ENCODE measurements at regions not wholly inside any gene's neighbourhood (a gene's known extent, or its start where the extent isn't known, plus 50 kb on each side); places are given as distances from the start of the nearest gene placed in this dataset.
"Not testable (repeated sequence)": the region's sequence is repeated elsewhere in the genome, so short reads cannot be mapped to it uniquely, and the experiment has no call there.

- FAIRE-seq = no peak
Observed at GRCh38 chr6:121647905-121648304, 212.5 kb downstream of the GJA1 start.

- no peak for FAIRE-seq
Observed at GRCh38 chr6:121649951-121650350, 214.5 kb downstream of the GJA1 start.

GRCh38 chr6:121651420-121651819 lies 216.0 kb downstream of the GJA1 start:
- FAIRE-seq = no peak

- no peak for FAIRE-seq
Observed at GRCh38 chr6:121652223-121652622, 216.8 kb downstream of the GJA1 start.

DNA sequence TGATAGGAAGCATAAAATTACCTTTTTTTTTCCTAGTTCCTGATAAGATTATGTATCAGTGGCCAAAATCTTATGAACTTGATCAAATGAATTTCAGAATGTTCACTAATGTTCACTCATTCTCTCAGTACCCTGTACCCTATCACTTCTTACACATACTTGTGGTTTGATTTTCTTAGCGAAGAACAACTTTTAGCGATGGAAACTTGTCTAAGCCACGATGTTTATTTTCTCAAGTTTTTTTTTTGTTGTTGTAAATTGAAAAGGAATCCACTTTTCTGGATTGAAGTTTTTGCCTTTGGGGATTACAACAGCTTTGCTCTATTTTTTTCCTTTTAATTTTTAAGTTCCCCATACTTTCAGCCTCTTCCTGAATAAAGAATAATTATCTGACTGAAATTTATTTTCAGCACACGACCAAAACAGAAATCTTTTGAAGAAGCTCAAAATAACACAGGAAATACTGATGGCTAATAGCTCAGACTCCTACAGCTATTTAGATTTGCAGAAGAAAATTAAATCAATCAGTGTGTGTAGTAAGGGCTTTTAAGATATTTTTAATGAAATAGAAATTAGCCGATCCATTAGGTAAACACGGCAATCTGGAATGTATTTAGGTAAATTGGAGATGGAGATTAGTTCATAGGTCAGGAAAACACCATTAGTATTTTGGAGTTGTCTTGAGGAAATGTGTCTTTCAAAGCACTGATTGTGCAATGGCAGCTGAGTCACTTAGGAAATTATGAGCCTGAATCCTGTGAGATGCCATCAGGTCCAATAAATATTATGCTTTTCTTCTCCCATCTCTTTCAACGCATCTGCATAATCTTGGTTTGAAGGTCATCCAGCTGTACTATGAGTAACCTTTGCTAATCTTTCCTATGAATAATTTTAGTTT lies 217.5 kb downstream of the GJA1 start:
- FAIRE-seq = no peak

- no peak for FAIRE-seq
Observed at GRCh38 chr6:121653624-121654008, 218.2 kb downstream of the GJA1 start.

GRCh38 chr6:121657972-121658371 lies 222.5 kb downstream of the GJA1 start:
- FAIRE-seq = no peak

DNA sequence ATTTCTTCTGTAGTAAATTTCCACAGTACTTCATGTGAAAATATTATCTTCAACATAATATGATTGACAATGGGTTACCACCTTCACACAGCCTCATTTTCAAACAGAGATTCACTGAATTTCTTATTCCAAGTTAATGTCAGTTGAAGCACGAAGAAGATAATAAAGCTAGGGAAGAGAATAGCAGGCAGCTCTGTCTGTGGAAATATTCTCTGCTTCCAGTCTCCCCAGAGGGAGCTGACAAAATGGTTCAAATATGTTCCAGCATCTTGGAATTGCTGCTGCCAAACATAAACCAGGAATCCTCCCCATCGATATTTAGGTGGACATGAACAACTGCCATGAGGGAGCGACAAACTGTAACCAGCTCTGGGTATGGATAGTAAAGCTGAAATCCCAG lies 224.8 kb downstream of the GJA1 start:
- FAIRE-seq = no peak

DNA sequence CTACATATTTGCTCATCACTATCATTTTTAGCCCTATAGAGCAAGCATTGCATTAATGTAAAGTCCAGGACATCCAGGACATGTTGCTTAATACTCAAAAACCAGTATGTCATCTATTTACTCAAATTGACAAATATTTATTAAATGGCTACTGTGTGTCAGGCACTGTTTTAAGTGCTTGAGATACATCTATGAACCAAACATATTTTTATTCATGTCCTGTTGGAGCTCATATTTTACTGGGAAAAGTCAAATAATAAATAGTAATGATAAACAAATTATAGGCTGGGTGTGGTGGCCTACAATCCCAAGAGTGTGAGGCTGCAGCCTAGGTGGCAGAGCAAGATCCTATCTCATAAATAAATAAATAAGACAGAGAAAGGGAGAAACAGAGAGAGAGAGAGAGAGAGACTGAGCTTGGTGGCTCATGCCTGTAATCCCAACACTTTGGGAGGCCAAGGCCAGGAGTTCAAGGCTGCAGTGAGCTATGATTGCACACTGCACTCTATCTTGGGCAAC lies 227.9 kb downstream of the GJA1 start:
- no peak for FAIRE-seq

- no peak for FAIRE-seq
Observed at GRCh38 chr6:121664158-121664557, 228.7 kb downstream of the GJA1 start.

DNA sequence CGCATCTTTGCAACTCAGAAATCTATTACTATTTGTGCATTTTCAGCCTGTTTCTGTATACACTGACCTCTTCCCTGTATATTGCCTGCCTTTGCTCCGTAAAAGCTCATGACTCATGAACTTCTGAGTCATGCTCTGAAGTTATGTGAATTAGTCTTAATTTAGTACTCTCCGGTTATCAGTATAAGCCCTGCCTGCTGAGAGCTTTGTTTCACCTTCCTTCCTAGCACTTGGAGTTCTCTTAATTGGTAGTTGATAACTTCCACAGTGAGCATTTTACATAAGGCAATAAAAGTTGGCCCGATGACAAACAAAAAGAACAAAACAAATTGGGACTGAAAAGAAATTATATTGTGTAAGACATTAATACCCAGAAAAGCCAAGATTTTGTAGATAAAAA lies 231.4 kb downstream of the GJA1 start:
- no peak for FAIRE-seq

DNA sequence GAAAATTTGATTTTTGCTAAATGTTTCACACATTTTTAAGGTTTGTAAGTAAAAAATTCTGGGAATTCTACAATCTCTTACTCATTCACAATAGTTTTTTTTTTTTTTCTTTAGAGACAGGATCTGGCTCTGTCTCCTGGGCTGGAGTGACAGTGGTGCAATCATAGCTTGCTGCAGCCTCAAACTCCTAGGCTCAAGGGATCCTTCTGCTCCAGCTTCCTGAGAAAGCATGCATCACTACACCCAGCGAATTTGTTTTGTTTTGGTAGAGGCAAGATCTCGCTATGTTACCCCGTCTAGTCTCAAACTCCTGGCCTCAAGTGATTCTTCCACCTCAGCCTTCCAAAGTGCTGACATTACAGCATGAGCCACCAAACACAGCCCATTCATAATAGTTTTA lies 232.8 kb downstream of the GJA1 start:
- FAIRE-seq = no peak

- no peak for FAIRE-seq
Observed at GRCh38 chr6:121670511-121670910, 235.1 kb downstream of the GJA1 start.

GRCh38 chr6:121677571-121677970 lies 242.1 kb downstream of the GJA1 start:
- no peak for FAIRE-seq

GRCh38 chr6:121678245-121678644 lies 242.8 kb downstream of the GJA1 start:
- no peak for FAIRE-seq

GRCh38 chr6:121680058-121680457 lies 244.6 kb downstream of the GJA1 start:
- no peak for FAIRE-seq

DNA sequence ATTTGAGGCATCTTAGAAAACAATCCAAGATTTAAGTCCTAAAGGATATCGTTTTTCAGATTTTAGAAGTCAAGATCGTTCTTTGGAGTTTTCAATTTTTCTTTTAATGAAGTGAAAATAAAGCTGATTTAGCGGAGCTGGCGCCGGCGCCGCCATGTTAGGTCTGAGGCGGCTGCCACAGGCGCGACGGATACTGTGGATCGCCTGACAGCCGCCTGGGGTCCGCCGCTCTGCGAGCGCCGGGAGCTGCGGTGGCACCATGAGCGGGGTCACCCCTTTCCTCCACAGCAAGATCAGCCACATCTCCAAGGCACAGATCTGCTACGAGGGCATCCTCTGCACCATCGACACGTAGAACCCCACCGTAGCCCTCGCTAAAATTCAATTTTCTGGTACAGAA lies 247.2 kb downstream of the GJA1 start:
- FAIRE-seq = no peak

GRCh38 chr6:121685806-121686205 lies 250.4 kb downstream of the GJA1 start:
- FAIRE-seq = not testable (repeated sequence)

DNA sequence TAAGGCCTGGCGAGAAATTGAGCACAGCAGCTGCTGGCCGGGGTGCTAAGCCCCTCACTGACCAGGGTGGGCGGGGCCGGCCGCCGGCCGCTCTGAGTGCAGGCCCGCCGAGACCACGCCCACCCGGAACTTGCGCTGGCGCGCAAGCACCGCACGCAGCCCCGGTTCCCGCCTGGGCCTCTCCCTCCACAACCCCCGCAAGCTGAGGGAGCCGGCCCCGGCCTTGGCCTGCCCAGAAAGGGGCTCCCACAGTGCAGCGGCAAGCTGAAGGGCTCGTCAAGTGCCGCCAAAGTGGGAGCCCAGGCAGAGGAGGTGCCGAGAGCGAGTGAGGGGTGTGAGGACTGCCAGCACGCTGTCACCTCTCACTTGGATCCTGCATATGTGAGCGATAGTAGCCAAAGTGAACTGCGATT lies 251.2 kb downstream of the GJA1 start:
- FAIRE-seq = no peak

- FAIRE-seq = no peak
Observed at GRCh38 chr6:121688974-121689373, 253.5 kb downstream of the GJA1 start.

GRCh38 chr6:121691126-121691551 lies 255.7 kb downstream of the GJA1 start:
- FAIRE-seq = no peak

DNA sequence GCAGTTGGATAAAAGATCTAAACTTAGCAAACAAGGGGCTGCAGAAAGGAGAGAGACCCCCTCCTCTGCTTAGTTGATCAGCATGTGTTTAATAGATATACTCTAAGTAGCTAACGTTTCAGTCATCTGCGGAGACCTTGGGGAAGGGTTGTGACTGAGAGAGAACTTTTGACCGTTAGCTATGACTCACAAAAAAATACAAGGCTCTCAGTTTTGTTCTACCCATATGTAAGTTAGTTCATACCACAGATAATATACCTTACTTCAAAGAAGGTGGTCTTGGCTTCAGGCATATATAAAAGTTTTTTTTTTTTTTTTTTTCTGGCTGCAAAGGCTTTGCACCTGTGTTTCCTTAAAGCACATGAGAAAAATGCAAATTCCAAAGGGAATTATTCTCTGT lies 258.9 kb downstream of the GJA1 start:
- no peak for FAIRE-seq

- FAIRE-seq = no peak
Observed at GRCh38 chr6:121694801-121695251, 259.4 kb downstream of the GJA1 start.

GRCh38 chr6:121695329-121695728 lies 259.9 kb downstream of the GJA1 start:
- FAIRE-seq = no peak

DNA sequence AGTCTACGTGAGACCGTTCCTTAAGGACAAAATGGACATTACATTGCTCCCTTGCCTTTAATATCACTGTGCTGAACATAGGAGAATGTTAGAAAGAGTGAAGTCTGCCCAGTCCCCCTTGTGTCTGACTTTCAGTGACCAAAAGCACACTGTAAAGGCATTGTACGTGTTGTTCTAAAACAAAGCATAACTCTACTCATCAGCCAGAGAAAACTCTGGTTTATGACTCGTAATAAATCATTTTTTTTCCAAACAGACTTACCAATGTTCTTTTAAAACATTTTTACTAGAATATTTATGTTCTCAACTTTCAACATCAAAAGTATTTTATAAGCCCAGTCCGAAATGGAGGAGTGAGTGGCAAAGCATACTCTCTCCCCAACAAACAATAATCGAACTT lies 262.5 kb downstream of the GJA1 start:
- FAIRE-seq = no peak

Data from colon (tissue), 2 donors.